GM04504 (cell line): ENCODE measurements at regions not wholly inside any gene's neighbourhood (a gene's known extent, or its start where the extent isn't known, plus 50 kb on each side); places are given as distances from the start of the nearest gene placed in this dataset.

Experiments used
- DNase-seq: peaks from one replicate; pipeline ENCODE4 v3.0.0-alpha.2; 2012; ENCODE audit warnings: low read depth

DNA sequence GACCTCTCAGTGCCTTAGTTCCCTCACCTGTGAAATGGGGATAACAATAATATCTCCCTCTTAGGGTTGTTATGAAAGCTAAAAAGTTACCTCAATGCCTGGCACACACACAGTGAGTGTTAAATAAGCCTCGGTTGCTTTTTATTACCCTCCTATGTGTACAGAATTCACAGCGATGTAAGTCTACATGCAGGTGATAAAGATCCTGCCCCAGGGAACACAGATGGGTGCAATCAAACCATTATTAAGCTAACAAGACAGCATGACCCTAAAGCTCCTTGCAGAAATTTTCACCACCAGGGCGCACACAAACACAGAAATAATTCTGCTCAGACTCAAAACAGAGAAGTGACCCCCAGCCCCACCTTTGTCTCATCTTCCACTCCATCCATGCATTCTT, 261.9 kb downstream of the SNX10 start:
- no peak for DNase-seq

DNA sequence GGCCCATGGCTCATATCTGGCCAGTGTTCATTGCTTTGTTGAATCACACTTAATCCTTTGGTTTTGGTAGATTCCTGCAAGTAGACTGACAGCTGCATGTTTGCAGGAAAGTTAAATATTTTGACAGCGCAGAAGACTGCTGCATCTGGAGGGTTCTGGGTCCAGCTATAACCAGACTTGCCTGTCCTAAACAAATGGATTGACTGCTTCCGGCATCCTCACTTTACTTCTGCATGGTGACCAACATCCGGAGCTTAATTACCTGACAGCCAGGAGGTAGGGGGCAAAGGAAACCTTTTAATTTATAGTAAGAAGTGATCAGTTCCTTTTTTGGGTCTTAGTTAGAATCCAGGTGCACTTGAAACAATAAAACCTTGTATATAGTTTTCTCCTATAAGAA, 263.3 kb downstream of the SNX10 start:
- no peak for DNase-seq

DNA sequence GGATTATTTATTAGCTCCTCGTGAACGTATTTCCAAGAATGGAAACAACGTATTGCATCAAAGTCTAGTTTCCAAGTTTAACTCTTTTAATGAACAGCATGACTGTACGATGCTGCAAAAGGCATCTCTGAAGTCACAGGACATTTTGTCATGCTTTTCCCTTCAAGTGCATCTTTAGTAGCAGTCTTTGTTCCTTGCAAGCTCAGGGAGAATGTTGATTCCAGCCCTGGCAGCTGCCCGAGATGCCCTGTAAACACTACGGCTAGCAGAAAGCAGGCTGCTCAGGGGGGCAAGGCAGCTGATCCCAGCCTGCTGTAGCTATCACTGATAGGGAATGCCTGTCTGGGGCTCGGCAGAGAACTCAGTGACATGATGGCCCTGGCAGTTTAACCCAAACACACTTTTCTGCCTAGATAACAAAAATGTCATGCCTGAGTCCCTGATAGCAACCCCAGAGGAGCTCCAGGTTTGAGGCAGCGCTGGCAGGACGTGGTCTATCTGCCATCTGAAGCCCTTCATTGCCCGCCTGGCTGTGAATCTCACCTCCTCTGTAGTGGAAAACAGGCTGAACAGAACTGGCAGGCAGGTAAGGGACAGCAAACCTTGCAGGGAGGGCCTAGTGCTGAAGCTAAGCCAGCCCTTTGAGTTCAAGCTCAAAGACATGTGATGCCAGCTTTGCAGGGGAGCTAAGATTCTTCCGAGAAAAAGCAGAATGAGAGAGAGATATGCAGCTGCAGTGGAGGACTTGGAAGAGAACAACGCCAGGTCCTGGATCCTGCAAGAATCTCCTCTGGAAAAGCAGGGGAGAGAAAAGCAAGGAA, 264.6 kb downstream of the SNX10 start:
- DNase-seq = no peak

DNA sequence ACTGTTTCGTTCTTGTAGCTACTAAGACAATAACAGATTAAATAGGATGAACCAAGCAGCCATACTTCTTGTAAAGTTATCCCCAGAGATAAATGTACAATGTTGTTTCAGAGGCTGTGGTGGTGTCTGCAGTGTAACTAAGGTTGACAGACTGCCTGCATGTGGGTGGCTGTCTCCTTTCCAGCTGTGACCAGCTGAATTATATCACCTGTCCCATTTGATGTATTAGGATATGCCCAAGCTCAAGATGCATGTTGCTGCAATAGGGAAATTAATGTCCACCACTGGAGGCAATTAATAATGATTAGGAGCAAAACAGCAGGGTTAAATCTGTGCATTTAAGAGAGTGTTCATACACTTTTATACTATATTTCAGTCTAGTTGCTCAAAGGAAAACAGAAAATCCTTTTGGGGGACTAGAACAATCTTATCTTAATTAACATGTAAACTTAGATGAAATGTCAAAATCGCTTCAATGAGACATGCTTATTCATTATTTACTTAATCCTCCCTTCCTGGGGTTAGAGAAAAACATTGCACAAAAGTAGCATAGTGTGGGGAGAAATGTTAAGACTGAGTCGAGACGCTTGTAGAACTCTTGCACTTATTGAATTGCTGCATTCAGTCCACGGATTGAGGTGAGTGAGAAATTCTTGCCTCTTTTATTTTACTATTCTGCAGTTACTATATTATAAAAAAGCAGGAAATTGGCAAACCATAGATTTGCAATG, 269.0 kb downstream of the SNX10 start:
- no peak for DNase-seq

DNA sequence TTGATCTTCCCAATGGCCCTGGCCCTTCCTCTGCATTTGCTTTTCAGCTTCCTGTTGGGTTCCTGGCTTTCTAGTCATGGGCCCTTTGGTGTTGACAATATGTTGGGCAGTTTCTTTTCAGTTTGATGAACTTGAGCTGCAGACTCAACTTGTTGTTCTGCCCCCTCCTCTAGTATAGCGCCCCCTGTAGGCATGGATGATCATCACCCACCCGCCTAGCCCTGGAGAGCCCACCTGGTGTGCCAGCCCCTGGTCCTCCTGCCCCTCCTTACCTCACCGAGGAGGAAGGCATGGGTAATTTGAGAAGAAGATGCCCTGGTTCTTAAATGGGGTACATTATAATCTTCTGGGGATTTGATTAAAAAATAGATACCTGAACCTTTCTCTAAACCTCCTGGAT, 271.2 kb downstream of the SNX10 start:
- DNase-seq = no peak

DNA sequence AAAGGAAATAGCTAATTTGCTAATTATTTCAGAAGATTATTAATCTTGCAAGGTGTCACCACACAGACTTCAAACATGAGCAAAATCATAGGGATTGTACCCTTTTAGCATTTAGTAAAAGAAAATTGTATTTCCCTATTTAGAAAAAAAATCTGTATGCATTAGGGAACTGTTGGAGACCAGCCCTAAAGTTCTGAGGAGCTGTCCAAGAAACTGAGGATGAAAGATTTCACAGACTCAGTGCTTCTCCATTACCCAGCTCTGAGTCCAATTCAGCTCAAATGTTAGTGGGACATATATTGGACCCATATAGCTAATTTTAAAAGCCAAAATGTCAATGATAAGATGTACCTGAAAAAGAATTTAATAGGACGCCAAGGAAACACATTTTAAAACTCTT, 271.7 kb downstream of the SNX10 start:
- DNase-seq = no peak

DNA sequence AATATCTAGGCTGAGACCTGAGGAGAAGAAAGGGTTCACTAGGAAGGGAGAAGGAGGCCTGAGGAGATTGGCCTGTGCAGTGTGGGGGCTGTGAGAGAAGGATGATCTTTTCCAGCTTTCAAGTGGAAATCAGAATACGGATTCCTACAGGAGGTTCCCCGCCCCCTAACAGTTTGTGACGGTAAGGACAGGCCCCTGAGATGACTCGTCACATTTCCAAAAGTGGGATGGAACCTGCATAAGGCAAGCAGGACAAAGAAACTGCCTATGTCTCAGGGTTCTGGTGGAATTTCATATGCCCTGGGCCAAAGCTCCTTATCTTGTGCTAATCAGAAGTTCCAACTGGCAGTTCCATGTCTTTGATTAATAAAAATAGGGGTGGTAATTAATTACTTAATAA, 275.6 kb downstream of the SNX10 start:
- no peak for DNase-seq

DNA sequence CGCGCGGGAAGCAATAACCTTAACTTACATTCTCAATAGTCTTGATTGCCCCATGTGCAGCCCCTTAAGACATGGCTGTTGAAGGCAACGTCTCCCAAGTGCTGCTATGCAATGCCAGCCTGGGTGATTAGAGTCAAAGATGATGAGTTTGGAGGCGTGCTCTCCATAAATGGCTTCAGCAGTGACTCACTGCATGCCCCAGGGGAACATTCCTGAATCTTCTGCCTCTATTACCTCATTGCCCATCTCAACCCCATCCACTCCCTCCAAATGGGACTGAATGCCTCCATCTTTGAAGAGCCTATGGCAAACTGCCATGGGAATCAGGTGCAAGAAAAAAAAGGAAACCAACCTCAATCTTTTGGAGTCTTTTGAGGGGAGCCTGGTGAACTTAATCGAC, 282.8 kb downstream of the SNX10 start:
- DNase-seq = peak; percentile 1

DNA sequence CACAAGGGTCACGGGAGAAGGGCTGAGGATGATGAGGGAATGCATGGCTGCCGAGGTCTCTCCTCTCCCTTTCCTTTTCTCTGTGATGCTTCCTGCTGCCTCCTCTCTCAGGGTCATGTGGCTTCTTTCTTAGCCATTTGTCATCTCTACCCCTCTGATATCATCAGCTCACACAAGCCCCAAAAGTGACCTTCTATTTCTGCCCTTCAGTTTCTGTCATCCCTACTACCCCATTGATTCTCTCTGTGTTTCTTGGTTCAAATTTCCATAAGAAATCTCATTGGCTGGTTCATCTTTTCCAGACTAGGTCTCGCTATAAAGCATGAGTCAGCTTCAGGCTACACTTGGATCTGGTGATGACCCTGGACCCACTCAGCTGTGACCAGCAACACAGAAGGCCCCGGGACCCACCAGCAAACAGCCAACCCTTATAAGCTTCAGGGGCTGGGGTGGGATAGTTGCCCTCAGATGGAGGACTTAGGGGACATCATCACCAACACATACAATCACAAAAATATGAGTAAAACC, 284.3 kb downstream of the SKAP2 start:
- DNase-seq = no peak

DNA sequence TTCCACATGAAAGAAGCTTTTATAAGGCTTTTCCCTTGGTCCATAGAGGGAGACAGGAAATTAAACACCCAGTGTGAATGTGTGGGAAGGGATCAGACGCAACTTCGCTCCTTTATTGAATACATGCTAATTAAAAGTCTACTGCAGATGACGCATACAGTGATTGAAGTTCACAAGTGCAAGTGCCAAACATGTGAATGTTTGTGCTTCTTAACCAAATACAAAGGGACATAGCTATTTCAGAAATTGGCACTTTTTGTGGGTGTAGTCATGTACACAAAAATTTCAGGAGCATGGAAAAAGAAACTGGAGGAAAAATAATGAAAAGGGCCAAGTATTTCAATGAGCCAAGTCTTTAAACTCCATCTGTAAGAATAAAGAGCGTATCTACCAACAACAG, 283.7 kb downstream of the SKAP2 start:
- no peak for DNase-seq

DNA sequence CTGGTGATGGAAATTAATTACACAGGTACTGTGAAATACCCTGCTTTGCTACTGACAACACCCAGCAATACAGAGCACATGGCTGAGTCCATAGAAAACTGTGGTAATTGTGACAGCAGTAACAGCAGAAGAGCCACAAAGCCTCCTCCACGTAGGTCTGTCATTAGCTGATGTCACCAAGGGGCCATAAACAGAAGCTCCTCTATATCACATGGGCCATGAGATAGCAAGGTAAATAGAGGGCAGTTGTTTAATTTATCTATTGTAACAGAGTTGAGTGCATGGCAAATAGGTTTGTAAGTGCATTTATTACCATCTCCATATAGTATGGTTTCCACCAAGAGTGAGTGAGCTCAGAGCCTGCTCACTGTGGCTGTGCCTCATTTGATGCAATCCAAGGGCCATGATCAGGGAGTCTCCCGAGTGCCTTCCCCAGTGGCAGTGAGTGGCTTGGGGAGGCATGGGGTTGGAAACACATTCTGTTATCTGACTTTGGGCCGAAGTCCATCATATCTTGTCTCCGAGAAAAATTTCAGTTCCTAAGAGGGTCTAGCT, 281.2 kb downstream of the SKAP2 start:
- no peak for DNase-seq

DNA sequence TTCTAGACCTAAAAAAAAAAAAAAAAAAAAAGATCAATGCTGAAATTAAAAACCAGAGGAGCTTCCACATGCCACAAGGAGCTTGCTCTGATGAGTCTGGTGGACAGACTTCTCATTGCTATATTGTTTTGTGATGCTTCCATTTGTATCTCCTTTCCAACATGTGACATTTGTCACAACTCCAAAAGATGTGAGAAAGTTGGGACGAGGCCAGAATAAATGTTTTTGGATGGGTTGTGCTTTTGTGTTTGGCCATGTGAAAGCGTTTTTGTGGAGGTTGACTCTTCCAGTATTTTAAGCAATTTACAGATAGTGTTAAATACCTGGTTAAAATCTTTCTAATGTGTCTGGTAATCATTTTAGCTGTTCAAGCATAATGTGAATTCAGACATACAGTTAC, 280.1 kb downstream of the SKAP2 start:
- no peak for DNase-seq

DNA sequence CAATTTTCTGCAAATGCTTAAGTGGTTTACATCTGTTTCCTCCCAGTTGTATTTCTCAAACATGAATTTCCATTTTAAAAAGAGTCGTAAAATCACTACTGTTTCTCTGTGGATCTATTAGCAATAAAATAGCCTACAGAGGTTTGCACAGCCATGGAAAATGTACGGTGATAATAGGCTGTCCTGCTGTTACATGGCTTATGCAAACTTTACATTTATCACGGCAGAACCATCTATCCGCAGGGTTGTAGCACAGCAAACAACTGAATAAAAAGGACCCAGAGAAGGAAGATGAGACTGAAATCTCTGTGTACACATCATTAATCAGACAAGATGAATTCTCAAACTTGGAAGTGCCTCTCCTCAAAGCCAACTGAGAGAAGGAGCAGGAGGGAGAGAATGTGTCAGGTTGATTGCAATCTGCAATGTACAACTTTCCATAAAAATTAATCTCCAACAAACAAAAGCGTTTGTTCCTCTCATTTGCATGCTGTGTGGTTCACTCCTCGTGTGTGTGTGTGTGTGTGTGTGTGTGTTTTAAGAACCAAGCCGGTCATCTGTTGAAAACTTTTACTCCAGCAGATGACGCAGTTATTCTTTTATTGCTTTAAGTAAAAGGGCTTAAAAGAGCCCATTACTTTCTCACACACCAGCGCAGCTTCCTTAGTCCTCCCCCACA, 279.3 kb downstream of the SKAP2 start:
- no peak for DNase-seq

DNA sequence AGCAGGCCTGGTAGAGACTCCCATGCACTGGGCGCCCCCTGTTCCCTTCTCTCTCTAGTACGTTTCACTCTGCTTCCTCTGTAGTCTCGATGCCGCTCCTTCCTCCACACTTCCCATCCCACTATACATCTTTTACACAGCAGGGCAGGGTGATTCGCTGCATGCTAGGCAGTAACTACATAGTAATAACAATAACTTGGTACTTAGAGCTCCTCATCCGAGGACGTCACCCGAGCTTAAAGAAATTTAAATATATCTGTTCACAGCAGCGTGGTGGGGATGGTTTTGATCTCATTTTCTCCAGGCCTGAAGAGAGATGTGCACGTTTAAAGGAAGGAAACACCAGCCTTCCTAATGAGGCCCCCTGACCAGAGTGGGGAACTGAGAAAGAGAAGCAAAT, 276.9 kb downstream of the SKAP2 start:
- no peak for DNase-seq

DNA sequence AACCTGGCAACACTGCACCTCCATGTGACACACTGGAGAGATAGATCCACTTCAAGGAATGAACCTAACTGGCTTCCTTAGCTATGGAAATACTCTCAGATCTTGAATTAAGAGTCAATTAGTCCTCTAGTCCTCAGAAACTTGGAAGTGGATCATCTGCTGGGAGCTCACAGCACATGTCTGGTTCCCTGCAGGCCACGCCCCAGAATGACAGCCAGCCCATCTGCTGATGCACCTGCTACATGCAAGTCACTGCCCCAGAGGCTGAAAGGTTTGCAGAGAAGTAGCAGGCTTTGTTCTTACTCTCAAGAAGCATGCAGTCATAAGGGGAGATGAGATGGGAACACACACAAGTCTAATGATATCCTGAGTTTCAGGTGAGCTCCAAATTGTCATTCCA, 275.9 kb downstream of the SKAP2 start:
- no peak for DNase-seq

DNA sequence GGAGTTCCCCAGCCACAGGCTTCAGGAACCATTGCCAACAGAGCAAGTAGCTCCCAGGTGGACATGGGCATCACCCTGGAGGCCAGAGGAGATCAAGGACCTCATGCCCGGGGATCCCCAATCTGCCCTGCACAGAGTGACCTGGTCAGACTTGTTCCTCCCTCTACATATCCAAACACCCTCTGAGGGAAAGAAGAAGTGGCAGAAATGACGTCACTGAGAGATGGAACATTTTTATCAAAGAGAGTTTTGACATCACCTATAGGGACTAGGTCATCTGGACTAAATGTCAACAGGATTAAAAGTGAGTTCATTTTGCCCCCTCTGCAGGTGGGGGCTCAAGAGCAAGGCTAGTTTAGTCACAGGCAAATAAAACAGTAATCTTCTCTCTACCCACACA, 273.7 kb downstream of the SKAP2 start:
- no peak for DNase-seq

DNA sequence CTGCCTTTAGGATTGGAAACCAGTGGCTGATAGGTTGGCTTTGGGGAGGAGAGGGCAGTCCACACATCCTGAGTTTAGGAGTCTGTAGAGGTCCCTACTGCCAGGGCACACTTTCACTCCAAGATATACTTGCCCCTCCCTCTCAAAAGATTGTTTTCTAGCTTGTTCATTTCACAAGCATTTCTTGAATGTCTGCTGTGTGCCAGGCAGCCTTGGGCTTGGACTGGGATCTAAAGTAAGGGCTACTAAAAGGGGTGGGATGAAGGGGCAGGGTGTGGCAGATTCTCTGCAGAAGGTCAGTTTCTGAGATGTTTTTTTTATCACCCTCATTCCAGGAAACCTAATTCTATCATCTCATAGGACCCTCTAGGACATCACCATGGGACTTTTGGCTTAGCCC, 272.4 kb downstream of the SKAP2 start:
- DNase-seq = no peak

DNA sequence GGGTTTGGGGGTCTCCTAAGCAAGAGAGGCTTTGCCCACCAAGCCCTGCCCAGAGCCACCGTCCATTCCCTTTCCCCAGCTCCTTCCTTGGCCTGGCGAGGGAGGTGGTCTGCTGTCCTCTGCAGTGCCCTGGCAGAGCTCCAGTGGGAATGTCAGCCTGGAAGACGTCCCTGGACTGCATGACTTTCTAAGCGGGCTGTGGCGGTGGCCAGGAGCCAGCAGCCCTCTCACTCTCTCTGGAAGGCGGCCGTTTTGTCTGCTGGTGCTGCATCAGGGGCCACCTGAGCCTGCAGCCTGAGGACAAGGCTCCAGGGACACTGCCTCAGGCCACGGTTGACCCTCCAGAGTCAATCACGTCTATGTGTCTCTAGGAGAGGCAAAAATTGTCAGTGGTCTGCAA, 271.0 kb downstream of the SKAP2 start:
- DNase-seq = no peak

DNA sequence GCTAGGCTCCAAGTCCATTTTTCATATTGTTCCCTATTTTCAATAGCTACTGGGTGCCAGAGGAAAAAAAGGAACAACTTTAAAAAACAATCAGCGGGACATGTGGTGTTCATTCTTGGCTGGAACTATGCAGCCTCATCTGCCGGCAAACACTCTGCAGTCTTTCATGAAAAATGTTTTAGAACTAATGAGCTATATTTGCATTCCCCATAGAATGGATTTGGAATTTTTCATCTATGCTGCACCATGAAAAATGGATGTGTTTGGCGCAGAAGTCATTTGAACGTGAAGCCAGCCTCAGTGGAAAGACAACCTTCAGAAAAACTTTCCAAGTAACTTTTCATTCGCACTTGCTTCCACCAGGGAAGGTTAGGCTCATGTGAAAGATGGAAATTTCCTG, 270.5 kb downstream of the SKAP2 start:
- no peak for DNase-seq

DNA sequence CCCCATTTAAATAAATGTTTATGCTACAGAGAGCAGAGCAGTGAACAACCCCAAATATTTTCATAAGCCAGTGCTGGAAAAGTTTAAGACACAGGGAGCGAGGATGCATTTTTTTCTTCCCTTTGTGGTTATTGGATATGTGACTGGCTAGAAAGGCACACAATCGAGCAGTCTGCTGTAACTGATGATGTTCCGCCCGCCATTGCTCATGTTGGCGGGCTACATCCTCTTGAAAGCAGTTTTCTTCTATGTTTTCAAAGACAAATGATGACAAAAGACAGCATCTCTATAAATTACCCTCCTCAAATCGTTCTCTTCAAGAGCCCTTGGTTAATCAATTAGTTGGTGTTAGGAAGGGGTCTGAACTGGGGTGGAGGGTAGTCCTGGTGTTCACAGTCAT, 269.8 kb downstream of the SKAP2 start:
- no peak for DNase-seq

DNA sequence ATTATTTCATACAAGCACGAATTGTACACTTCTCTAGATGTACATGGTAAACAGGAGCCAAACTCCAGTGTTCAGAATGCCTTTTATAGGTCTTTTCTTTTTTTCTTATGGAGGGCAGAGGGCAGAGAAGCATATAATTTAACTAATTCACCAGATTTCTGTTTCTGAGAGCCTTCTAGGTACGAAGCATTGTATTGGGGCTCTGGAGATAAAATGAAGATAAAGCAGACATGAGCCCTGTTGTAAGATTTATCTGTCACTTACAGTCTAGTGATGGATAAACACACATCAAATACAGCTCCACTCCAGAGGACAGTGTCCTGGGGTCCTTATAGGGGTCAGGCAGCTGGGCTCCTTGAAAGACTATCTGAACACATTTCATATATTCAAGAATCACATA, 265.5 kb downstream of the SKAP2 start:
- DNase-seq = no peak

DNA sequence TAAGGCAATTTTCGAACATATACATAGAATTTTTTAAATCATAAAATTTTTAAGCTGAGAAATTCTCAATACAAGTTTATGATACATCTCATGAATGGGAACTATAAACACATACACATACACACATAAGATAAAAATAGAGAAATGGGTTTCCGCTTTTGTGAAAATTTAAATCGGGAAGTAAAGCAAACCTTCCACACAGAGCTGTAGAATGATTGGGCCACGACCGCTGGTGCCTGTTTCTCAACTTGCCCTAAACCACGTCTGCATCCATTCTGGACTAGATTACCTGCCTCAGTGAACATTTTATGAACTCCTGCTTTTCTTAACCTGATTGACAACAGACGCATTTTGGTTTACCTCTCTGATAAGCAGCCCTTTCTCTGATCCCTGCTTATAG, 264.4 kb downstream of the SKAP2 start:
- no peak for DNase-seq

DNA sequence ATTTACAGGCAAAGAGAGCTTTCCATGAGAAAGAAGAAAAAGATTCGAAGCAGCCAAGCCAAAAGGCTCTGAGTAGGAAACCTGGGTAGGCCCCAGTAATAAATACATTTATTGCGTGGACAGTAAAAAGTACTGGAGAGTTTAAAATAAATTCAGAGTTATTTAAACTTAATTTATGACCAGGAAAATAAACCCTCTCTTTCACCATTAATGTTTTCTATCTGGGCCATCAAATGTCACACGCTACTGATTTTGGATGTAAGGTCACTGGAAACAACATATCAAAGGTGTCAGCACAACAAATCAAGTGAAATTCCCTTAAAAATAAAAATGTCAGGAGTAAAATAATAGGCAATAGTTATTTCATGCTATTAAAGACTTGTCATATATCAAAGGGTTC, 264.0 kb downstream of the SKAP2 start:
- DNase-seq = no peak
